ENCODE measurements at regions not wholly inside any gene's neighbourhood (a gene's known extent, or its start where the extent isn't known, plus 50 kb on each side); places are given as distances from the start of the nearest gene placed in this dataset.

DNA sequence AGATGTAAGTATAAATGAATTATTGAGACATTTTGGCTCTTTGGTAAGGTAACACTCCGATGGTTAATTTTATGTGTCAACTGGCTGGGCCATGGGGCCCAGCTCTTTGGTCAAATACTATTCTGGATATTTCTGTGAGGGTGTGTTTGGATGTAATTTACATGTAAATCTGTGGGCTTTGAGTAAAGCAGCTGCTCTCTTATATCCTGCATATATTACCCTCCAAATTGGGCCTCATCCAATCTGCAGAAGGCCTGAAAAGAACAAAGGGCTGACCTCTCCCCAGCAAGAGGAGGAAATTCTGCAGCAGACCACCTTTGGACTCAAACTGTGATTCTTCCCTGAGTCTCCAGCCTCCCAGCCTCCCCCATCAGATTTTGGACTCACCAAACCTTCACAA is 464.1 kb downstream of the PLCL1 start:
- DNase-seq (ENCODE audit: low spot score) = no peak
- TF ChIP-seq, protein P1, sequence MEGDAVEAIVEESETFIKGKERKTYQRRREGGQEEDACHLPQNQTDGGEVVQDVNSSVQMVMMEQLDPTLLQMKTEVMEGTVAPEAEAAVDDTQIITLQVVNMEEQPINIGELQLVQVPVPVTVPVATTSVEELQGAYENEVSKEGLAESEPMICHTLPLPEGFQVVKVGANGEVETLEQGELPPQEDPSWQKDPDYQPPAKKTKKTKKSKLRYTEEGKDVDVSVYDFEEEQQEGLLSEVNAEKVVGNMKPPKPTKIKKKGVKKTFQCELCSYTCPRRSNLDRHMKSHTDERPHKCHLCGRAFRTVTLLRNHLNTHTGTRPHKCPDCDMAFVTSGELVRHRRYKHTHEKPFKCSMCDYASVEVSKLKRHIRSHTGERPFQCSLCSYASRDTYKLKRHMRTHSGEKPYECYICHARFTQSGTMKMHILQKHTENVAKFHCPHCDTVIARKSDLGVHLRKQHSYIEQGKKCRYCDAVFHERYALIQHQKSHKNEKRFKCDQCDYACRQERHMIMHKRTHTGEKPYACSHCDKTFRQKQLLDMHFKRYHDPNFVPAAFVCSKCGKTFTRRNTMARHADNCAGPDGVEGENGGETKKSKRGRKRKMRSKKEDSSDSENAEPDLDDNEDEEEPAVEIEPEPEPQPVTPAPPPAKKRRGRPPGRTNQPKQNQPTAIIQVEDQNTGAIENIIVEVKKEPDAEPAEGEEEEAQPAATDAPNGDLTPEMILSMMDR (IDR thresholded peaks at IDR 0.05; ENCODE audit: borderline replicate concordance, control extremely low read depth, extremely low read depth, insufficient read depth, missing control alignments) = no peak
- in situ Hi-C loops (cut with MboI; ENCODE audit: low sequenced_read_pairs, unreplicated experiment) = no loop called here

DNA sequence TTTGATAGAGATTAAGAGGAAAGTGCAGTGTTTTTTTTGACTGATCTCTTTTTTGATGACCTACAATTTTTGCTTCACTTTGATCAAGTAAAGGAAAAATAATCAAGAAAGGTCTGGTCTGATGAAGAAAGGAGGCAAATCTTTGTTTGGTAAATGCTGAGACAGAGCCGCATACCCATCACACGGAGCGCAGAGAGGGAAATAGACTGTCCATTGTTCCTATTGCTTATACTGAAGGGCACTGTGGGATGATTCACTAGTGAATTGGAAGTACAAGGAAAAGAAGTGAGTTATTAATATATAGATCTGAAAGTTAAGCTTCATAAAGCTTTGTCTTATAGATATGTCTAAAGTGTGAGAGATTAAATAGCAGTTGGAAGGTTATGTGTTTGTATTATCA is 455.1 kb downstream of the PLCL1 start:
- no peak for DNase-seq (ENCODE audit: low spot score)
- TF ChIP-seq, protein P1 (IDR thresholded peaks at IDR 0.05; ENCODE audit: borderline replicate concordance, control extremely low read depth, extremely low read depth, insufficient read depth, missing control alignments) = no peak
- in situ Hi-C loops (cut with MboI; ENCODE audit: low sequenced_read_pairs, unreplicated experiment) = no loop called here

DNA sequence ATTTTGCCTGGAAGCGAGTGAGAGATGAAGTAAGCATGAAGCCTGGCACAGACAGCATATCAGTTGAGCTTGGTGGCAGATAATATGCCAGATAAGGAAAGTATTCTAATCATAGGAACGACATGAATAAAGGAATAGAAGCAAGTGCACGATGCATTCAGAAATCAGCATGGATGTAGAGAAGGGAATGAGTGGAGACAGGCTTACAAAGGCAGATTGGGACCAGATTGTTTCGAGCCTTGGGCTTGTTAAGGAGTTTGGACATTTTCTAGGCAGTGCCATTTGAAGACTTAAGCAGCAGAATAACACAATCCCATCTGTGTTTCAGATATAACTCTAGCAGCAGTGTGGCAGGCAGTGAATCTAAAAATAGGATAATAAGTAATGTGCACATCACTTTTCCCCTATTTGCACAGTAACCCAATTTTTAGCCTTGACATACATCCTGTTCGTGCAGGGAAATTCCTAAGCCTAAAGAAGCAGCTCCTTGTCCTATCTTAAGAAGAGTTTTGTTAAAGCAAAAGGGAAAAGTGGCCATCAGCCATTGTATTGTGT is 450.2 kb downstream of the PLCL1 start:
- DNase-seq (ENCODE audit: low spot score) = no peak
- in situ Hi-C loops (cut with MboI; ENCODE audit: low sequenced_read_pairs, unreplicated experiment) = no loop called here
- TF ChIP-seq, protein P1 (IDR thresholded peaks at IDR 0.05; ENCODE audit: borderline replicate concordance, control extremely low read depth, extremely low read depth, insufficient read depth, missing control alignments) = no peak

DNA sequence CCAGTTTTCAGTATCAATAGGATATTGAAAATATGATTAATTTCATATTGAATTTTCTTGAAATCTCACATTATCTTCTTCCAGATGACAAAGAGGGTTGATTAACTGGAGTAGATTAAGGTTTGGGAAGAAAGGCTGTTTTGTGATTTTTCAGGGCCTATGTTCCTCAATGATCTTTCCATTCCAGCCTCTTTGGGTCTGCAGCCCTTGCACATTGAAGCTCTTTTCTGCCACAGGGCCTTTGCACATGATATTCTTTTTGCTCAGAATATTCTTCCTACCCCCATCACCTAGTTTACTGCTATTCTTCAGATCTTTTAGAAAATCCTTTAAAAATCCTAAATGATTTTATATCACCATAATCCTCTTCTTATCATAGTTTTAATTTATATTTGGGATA is 449.6 kb downstream of the PLCL1 start:
- TF ChIP-seq, protein P1 (IDR thresholded peaks at IDR 0.05; ENCODE audit: borderline replicate concordance, control extremely low read depth, extremely low read depth, insufficient read depth, missing control alignments) = no peak
- in situ Hi-C loops (cut with MboI; ENCODE audit: low sequenced_read_pairs, unreplicated experiment) = no loop called here
- DNase-seq (ENCODE audit: low spot score) = no peak

DNA sequence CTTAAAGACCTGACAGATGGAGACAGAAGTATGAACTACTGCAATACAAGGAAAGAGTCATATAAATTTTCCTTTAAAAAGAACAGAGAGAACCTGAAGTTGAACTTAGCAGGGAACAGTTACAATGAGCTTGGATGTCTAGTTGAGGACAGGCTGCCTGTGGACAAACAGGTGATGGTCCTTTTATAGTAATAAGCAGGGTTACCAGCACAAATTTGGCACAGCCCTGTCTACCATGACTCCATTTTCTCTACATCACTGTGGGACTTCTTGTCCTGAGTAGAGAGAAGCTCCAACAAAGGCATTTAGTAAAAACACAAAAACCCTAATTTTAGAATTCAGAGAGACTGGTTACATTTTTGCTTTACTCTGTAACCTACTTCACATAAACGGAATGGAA is 448.1 kb downstream of the PLCL1 start:
- DNase-seq (ENCODE audit: low spot score) = no peak
- in situ Hi-C loops (cut with MboI; ENCODE audit: low sequenced_read_pairs, unreplicated experiment) = no loop called here
- TF ChIP-seq, protein P1 (IDR thresholded peaks at IDR 0.05; ENCODE audit: borderline replicate concordance, control extremely low read depth, extremely low read depth, insufficient read depth, missing control alignments) = no peak

DNA sequence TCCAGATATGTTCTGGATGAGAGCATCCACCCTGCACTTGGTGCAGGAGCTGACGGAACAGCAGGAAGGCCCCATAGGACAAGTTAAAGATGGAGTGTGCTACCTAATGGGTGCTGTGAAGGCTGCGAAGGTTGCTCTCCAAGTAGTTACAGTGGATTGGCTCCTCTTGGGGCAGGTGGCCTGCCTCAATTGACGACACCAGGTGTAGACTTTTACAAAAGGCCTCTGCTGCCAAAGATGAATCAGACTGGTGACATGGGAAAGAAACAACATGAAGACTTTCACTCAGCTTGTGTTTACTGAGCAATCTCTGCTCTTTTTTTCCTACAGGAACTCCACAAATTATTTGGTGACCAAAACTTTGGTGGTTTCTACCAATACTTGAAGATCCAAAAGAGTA is 437.7 kb downstream of the PLCL1 start:
- in situ Hi-C loops (cut with MboI; ENCODE audit: low sequenced_read_pairs, unreplicated experiment) = no loop called here
- TF ChIP-seq, protein P1 (IDR thresholded peaks at IDR 0.05; ENCODE audit: borderline replicate concordance, control extremely low read depth, extremely low read depth, insufficient read depth, missing control alignments) = no peak
- no peak for DNase-seq (ENCODE audit: low spot score)

DNA sequence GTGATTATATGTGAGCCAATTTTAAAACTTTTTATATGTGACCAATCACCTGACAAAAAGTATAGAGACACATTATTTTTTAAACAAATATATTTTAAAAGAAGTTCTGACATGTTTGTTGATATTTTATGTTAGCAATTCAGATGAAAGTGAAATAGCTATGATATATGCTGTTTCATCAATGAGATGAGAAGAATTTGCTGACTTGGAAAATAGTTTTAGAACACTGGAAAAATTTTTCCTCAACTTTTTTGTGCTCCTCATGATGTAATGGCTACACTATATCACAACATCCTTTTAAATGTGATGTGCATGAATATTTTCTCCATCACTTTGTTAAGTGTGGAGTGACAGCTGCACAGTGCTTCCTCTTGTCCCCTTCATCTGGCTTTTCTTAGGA is 434.0 kb downstream of the PLCL1 start:
- in situ Hi-C loops (cut with MboI; ENCODE audit: low sequenced_read_pairs, unreplicated experiment) = no loop called here
- TF ChIP-seq, protein P1 (IDR thresholded peaks at IDR 0.05; ENCODE audit: borderline replicate concordance, control extremely low read depth, extremely low read depth, insufficient read depth, missing control alignments) = no peak
- no peak for DNase-seq (ENCODE audit: low spot score)
